Endothelial cell of umbilical vein (primary cell): ENCODE measurements at regions not wholly inside any gene's neighbourhood (a gene's known extent, or its start where the extent isn't known, plus 50 kb on each side); places are given as distances from the start of the nearest gene placed in this dataset.

Source experiments
- CTCF ChIP-seq, 2 donors: IDR thresholded peaks; 1 replicate in 1 of 2; 2 replicates in 1 of 2; pipeline ENCODE4 v1.5.1; 2011; ENCODE audit warnings: low read length in 2 of 2, mild to moderate bottlenecking in 2 of 2, moderate library complexity in 2 of 2, control low read depth in 1 of 2, inconsistent platforms in 1 of 2, low read depth in 1 of 2; ENCODE audit not compliant: insufficient read depth in 1 of 2; ENCODE audit errors: extremely low read depth in 1 of 2
- EZH2 ChIP-seq: IDR thresholded peaks from 2 replicates; pipeline ENCODE4 v1.6.1; 2012; ENCODE audit warnings: borderline replicate concordance, low read depth, mild to moderate bottlenecking, moderate library complexity, low read length, inconsistent platforms; ENCODE audit not compliant: severe bottlenecking
- FOS ChIP-seq: IDR thresholded peaks from 2 replicates; pipeline ENCODE4 v1.6.1; 2011; ENCODE audit warnings: mild to moderate bottlenecking, low read length, moderate library complexity, borderline replicate concordance; ENCODE audit not compliant: insufficient read depth
- GATA2 ChIP-seq: IDR thresholded peaks from 2 replicates; pipeline ENCODE4 v1.7.0; 2011; ENCODE audit warnings: low read depth, mild to moderate bottlenecking, moderate library complexity, mixed read lengths, low read length; ENCODE audit not compliant: insufficient read length, insufficient read depth
- MAX ChIP-seq: IDR thresholded peaks from 2 replicates; pipeline ENCODE4 v1.6.1; 2011; ENCODE audit not compliant: insufficient read depth, insufficient read length
- POLR2A ChIP-seq: IDR thresholded peaks from 2 replicates; pipeline ENCODE4 v1.6.1; 2012; ENCODE audit warnings: low read depth, mild to moderate bottlenecking, control low read depth, low read length

- TF ChIP-seq FOS (no peak), POLR2A (no peak), CTCF (IDR thresholded peaks at IDR 0.05; ENCODE audit: extremely low read depth in 1 of 2, insufficient read depth in 1 of 2, low read depth in 1 of 2, low read length in 2 of 2) (no peak), GATA2 (no peak), EZH2 (no peak), MAX (no peak)
Observed at GRCh38 chr3:40867797-40868196, 331.5 kb upstream of the CTNNB1 start.
